Rectal smooth muscle tissue (tissue), 1 donor: ENCODE measurements at regions not wholly inside any gene's neighbourhood (a gene's known extent, or its start where the extent isn't known, plus 50 kb on each side); places are given as distances from the start of the nearest gene placed in this dataset.

Experiments used
- H3K27ac ChIP-seq: one replicate; pipeline ENCODE4 v1.7.0; 2013; ENCODE audit warnings: low read depth, low read length, inconsistent platforms
- H3K27me3 ChIP-seq: one replicate; pipeline ENCODE4 v1.7.0; 2013; ENCODE audit warnings: low read length; ENCODE audit not compliant: control insufficient read depth, insufficient read depth
- H3K36me3 ChIP-seq: one replicate; pipeline ENCODE4 v1.7.0; 2013; ENCODE audit warnings: low read length; ENCODE audit not compliant: control insufficient read depth, insufficient read depth
- H3K4me1 ChIP-seq: one replicate; pipeline ENCODE4 v1.7.0; 2013; ENCODE audit warnings: low read length; ENCODE audit not compliant: control insufficient read depth, insufficient read depth
- H3K4me3 ChIP-seq: one replicate; pipeline ENCODE4 v1.7.0; 2013; ENCODE audit warnings: low read length
- H3K9ac ChIP-seq: one replicate; pipeline ENCODE4 v1.7.0; 2013; ENCODE audit warnings: low read length

DNA sequence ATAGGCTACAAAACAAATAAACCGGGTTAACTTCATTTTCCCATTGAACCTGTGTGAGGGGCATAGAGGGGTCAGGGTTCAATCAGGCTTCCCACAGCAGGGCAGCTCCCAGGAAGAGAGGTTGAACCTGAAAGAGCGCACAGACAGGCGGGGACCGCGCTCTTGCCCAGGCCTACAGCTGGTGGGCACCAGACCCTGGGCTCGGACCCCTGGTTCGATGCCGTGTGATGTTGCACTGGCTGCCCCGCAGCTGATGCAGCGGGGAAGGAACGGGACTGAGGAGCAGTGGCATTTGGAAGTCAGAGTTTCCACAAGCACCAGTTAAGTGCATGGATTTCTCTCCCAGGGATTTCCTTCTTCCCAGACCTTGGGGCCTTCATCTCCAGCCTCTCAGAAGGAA lies 72.6 kb upstream of the INSIG1 start:
- H3K36me3 ChIP-seq, result no peaks in the 10 kb centered on the region
- no peak overlapping the region for H3K4me3 ChIP-seq
- H3K9ac ChIP-seq, result no peak overlapping the region
- peaks cover 3% of the 10 kb centered on the region for H3K27me3 ChIP-seq
- H3K4me1 ChIP-seq, result no peaks in the 10 kb centered on the region
- H3K27ac ChIP-seq, result no peak overlapping the region

DNA sequence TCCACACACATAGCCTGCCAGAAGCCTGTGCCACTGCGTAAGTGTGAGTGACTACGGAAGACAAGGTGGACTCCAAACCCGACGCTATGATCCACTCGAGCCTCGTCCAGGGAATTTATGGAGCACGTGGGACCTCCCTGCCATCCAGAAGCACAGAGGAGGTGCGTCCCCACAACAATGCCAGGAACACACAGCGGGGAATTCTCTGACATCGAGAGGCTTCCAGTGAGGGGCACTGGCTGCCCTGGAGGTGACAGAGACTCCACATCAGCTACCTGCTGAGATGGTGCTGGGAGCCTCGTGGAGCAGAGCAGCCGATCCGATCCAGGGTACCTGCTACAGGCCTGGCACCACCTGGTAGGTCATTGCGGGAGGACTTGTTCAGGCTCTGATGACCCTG lies 72.2 kb upstream of the INSIG1 start:
- H3K4me3 ChIP-seq, result no peak overlapping the region
- no peak overlapping the region for H3K9ac ChIP-seq
- no peak overlapping the region for H3K27ac ChIP-seq
- H3K4me1 ChIP-seq, result no peaks in the 10 kb centered on the region
- peaks cover 3% of the 10 kb centered on the region for H3K27me3 ChIP-seq
- no peaks in the 10 kb centered on the region for H3K36me3 ChIP-seq

DNA sequence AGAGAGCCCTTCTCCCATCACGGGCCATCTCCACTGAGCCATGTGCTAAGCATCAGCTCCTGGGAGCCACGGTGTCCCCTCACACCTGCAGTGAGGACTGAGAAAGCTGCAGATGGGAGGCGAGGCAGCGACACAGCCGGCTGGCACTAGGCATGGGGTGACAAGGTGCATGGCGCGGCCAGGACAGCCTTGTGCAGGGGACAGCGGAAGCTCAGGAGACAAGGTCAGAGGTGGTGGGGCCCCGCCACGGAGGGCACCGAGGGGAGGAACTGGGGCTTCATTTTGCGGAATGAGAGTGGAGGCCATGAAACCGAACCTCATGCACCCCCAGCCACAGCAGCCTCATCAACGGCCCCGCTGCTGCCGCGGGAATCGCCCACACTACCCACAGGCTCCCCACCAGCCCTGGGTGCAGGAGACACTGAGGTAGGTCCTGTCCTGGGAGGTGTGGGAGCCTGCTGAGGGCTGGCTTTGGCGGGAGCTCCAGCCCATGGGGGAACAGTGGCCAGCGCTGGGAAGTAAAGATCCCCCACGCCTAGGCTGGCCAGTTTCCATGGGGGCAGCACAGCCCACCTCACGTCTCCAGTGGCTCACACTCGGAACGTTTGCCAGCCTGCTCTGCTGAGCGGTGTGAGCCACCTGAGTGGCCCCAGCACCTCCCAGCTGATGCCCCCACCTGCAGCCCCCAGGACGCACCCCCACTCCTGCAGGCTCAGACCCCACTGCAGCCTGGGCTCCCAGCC lies 71.2 kb upstream of the INSIG1 start:
- H3K27ac ChIP-seq, result no peak overlapping the region
- H3K36me3 ChIP-seq, result no peaks in the 10 kb centered on the region
- no peaks in the 10 kb centered on the region for H3K4me1 ChIP-seq
- no peak overlapping the region for H3K9ac ChIP-seq
- H3K27me3 ChIP-seq, result peaks cover 3% of the 10 kb centered on the region
- H3K4me3 ChIP-seq, result no peak overlapping the region

DNA sequence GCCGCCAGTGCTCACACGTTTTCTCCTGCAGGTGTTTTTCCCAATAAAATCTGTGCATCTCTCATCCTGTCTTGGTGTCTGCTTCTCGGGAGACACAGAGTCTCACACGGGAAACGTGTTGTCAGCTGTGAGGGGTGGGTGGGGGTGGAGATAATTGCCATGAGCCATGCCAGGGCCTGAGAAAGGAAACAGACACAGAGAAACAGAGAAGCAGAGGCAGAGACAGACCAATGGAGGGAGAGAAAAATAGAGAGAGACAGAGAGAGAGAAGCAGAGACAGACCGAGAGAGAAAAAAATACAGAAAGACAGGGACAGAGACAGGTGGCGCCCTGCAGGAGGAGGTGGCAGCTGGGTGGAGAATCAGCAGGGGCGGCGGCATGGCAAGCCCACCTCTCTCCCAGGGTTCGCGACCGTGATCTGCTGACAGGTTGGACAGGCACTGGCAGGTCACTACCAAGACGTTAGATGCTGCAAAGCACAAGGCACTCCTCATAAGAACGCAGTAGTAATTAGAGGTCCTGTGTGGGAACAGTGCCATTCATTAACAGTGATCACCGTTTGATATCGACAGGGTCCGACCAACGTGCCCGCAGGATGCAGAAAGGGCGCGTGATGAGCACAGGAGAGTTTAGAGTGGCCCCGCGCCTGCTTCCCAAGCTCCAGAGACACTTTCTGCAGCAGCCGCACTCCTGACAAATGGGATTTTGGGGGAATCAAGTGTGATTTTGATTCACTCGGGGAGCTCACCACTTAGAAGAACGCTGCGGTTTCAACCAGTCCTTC lies 70.5 kb upstream of the INSIG1 start:
- Histone ChIP-seq H3K27ac (no peak overlapping the region), H3K9ac (no peak overlapping the region), H3K27me3 (peaks cover 3% of the 10 kb centered on the region), H3K36me3 (no peaks in the 10 kb centered on the region), H3K4me3 (no peak overlapping the region), H3K4me1 (no peaks in the 10 kb centered on the region)

DNA sequence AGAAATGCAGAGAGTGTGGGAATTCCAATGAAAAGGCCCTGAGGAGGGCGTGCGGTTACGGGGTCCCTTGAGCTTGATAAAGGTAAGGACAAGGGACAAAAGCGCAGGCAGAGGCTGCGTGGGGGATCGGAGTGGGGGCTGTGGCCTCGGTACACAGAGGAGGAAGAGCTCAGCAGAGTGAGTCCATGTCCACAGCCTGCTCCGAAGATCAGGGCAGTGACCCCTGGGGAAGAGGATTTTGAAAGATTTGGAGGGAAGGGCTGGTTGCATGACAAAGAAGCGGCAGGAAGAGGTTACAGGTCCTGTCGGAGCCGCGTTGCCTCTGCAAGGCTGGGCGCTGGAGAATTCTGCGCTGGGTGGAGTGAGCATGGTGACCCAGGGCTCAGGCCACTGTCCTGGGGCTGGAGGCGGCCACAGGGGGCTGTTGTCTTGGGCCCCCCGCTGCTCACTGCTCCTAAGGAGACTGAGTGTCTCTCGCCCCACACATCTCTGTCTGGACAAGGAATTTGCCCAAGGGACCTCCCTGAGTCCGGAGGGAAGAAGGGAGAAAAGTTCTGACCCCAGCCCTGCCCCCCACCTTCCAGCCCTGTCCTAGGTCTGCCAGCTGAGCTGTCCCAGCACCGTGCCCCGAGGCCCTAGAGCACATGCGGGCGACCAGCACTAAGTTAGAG lies 69.8 kb upstream of the INSIG1 start:
- Histone ChIP-seq H3K4me1 (no peaks in the 10 kb centered on the region), H3K4me3 (no peak overlapping the region), H3K27me3 (peaks cover 3% of the 10 kb centered on the region), H3K36me3 (no peaks in the 10 kb centered on the region), H3K27ac (no peak overlapping the region), H3K9ac (no peak overlapping the region)

DNA sequence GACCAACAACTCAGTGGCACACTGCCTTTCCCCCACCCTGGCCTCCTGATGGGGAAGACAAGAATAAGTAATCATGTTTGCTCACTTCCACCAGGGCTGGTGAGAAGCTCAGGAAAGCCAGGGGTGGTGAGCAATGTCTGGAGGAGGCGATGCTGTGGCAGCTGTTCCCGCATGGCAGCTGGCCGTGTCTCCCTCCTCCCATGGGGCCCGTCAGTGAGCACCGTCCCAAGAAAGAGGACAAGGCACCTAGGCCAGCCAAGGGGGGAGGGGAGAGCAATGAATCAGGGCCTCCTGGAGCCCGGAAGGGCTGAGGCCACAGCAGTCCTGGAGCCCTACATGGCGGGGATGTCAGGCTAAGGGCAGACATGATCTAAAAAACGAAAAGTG lies 69.2 kb upstream of the INSIG1 start:
- H3K4me1 ChIP-seq, result no peaks in the 10 kb centered on the region
- H3K9ac ChIP-seq, result no peak overlapping the region
- peaks cover 3% of the 10 kb centered on the region for H3K27me3 ChIP-seq
- H3K4me3 ChIP-seq, result no peak overlapping the region
- no peak overlapping the region for H3K27ac ChIP-seq
- H3K36me3 ChIP-seq, result no peaks in the 10 kb centered on the region

DNA sequence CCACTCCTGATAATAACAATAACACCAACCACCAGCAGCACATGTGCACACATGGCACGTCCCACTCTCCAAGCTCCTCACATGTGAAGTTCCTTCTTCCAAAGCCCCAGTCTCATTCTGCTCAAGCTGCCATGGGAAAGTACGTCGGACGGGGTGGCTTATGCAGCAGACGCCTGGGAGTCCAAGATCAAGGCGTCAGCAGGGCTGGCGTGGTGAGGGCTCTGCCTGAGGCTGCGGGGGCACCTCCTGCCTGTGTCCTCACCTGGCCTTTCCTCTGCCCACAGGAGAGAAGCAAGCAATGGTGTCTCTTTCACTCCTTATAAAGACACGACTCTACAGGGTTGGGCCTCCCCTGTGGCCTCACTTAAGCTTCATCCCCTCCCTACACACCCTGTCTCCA lies 68.8 kb upstream of the INSIG1 start:
- H3K27ac ChIP-seq, result no peak overlapping the region
- no peaks in the 10 kb centered on the region for H3K36me3 ChIP-seq
- H3K4me3 ChIP-seq, result no peak overlapping the region
- H3K9ac ChIP-seq, result no peak overlapping the region
- peaks cover 3% of the 10 kb centered on the region for H3K27me3 ChIP-seq
- no peaks in the 10 kb centered on the region for H3K4me1 ChIP-seq

DNA sequence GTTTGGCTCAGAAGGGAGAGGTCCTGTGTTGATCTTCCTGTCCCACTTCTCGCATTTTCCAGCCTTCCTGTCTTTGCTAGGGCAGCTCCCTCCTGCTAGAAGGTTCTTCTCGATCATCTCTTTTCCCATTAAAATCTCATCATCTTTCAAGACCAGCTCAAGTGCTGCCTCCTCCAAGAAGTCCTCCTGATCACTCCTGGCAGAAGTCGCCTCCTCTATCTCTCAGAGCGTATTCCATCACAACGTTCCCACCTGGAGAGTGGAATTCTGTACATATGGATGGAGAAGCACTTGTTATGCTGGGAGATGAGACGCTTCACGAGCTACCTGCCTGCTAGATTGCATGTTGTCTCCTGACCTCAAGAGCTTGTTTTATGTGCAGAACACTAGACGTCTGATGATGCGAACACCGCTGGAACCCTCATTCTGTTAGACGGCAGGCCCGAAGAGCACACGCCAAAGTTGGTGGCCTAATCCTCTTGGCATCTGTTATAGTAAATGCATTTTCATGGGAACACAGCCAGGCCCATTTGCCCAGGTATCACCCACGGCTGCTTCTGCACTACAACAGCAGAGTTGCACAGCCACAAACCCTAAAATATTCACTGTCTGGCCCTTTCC lies 68.0 kb upstream of the INSIG1 start:
- Histone ChIP-seq H3K27ac (no peak overlapping the region), H3K27me3 (peaks cover 3% of the 10 kb centered on the region), H3K4me1 (no peaks in the 10 kb centered on the region), H3K4me3 (no peak overlapping the region), H3K9ac (no peak overlapping the region), H3K36me3 (no peaks in the 10 kb centered on the region)

DNA sequence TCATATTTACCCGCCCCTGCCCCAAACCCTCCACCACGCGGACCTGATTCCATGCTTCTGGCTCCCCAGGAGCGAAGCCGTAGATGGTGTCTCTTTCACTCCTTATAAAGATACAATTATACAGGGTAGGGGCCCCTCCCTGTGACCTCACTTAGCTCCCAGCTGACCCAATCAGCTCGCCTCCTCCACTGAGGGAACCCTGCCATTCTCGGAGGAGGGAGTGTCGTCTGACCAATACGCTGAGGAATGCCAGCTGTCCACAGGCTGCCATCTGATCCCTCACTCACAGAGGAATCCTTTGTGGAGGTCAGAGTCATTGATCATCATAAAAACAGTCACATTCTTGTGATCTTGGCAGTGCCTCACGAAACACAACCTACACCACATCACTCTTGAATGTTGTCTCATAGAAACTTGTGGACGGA lies 67.5 kb upstream of the INSIG1 start:
- H3K27me3 ChIP-seq, result peaks cover 3% of the 10 kb centered on the region
- no peak overlapping the region for H3K27ac ChIP-seq
- H3K4me1 ChIP-seq, result no peaks in the 10 kb centered on the region
- no peak overlapping the region for H3K9ac ChIP-seq
- no peaks in the 10 kb centered on the region for H3K36me3 ChIP-seq
- no peak overlapping the region for H3K4me3 ChIP-seq

DNA sequence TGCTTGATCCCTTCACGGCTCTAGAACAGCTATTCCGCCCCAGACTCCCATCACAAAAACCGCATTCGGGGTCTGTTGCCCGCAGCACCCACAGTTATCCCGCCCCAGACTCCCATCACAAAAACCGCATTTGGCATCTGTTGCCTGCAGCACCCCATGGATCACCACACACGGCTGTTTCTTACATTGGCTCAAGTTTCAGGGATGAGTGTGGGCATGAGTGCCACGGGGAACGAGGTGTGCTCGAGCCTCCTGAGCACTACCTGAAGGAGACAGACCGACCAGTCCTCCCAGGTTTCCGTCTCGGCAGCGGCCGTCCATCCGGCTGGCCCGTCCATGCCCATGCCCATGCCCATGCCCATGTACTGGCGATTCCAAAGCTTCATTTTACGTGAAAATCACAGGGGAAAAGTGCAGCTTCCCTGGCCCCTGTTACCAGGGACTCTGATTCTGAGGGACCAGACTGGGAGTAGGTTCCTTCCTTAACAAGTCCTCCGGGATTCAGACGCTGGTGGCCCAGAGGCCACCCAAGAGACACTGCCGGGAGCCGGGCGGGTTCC lies 66.4 kb upstream of the INSIG1 start:
- Histone ChIP-seq H3K9ac (no peak overlapping the region), H3K4me3 (no peak overlapping the region), H3K27me3 (no peaks in the 10 kb centered on the region), H3K36me3 (no peaks in the 10 kb centered on the region), H3K27ac (no peak overlapping the region), H3K4me1 (no peaks in the 10 kb centered on the region)

DNA sequence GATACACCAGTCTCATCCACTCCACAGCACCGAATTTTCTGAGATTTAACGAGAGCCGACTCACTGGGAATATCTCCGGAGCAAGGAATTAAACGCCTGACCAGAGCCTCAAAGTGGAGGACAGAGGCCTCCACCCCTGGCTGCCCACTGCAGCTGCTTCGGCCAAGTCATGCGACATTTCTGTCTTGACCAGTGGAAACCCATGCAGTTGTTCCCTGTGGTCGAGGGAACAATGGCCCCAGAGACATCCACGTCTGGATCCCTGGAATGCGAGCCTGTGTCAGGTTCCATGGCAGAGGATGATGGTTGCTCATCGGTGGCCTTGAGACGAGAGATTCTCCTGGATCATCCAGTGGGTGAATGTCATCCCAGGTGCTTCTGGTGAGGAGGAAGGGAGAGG lies 65.7 kb upstream of the INSIG1 start:
- Histone ChIP-seq H3K4me3 (no peak overlapping the region), H3K36me3 (no peaks in the 10 kb centered on the region), H3K27ac (no peak overlapping the region), H3K4me1 (no peaks in the 10 kb centered on the region), H3K27me3 (no peaks in the 10 kb centered on the region), H3K9ac (no peak overlapping the region)

DNA sequence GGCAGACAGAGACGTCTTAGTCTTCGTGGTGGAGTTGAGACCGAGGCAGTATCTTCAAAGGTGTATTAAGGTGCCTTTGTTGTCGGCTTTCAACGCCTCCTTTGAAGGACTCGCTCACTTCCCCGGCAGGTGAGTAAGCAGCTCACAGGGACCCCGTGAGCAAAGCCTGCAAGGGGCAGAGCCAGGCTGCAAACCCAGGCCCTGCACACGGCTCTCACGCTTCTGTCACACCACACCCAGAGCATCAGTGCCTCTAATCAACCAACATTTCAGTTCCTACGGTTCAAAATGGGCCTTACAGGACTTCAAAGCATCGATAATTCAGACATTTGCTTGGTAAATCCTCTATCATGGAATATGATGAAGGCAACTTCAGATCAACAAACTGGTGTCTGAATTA lies 64.8 kb upstream of the INSIG1 start:
- H3K36me3 ChIP-seq, result no peaks in the 10 kb centered on the region
- H3K4me1 ChIP-seq, result no peaks in the 10 kb centered on the region
- no peak overlapping the region for H3K27ac ChIP-seq
- H3K4me3 ChIP-seq, result no peak overlapping the region
- H3K9ac ChIP-seq, result no peak overlapping the region
- no peaks in the 10 kb centered on the region for H3K27me3 ChIP-seq
